ENCODE measurements at regions not wholly inside any gene's neighbourhood (a gene's known extent, or its start where the extent isn't known, plus 50 kb on each side); places are given as distances from the start of the nearest gene placed in this dataset.

GRCh38 chr13:111491021-111491420 lies 170.6 kb downstream of the TEX29 start:
- Histone ChIP-seq H2AFZ (ENCODE audit: low read length) (no peak overlapping the region), H3K4me2 (ENCODE audit: insufficient read depth, insufficient read length, low read length) (no peak overlapping the region), H3K4me1 (ENCODE audit: insufficient read depth, low read length) (no peaks in the 10 kb centered on the region; the same call in 1 of the 2 replicates), H3K79me1 (ENCODE audit: insufficient read depth, low read depth, low read length, poor library complexity, severe bottlenecking) (no peaks in the 10 kb centered on the region), H3K14ac (ENCODE audit: insufficient read depth, low read length) (no peak overlapping the region), H3K23ac (ENCODE audit: insufficient read length, low read depth, low read length) (no peak overlapping the region), H4K20me1 (ENCODE audit: control insufficient read depth, insufficient read depth, insufficient read length) (no peaks in the 10 kb centered on the region), H2BK20ac (ENCODE audit: low read depth, low read length, poor library complexity, severe bottlenecking) (no peak overlapping the region), H2BK120ac (ENCODE audit: low read depth, low read length, poor library complexity, severe bottlenecking) (no peak overlapping the region), H3K27ac (ENCODE audit: insufficient read length, low read depth, low read length) (no peak overlapping the region), H2AK5ac (ENCODE audit: insufficient read length, low read length) (no peak overlapping the region), H4K91ac (ENCODE audit: insufficient read length, low read depth, low read length) (no peak overlapping the region), H4K8ac (replicated peaks; ENCODE audit: insufficient read length, low read depth, low read length) (no peak overlapping the region), H3T11ph (ENCODE audit: low read length) (no peak overlapping the region), H3K4ac (ENCODE audit: low read depth, low read length) (no peak overlapping the region), H3K9me3 (ENCODE audit: control insufficient read depth, low read depth, low read length) (peaks cover 8% of the 10 kb centered on the region), H3K23me2 (ENCODE audit: insufficient read length, low read depth, low read length, poor library complexity, severe bottlenecking) (no peaks in the 10 kb centered on the region), H2BK12ac (ENCODE audit: insufficient read length, low read depth, low read length) (no peak overlapping the region), H3K18ac (ENCODE audit: insufficient read length, low read depth, low read length) (no peak overlapping the region), H3K9ac (ENCODE audit: extremely low read depth, insufficient read length, low read length) (no peak overlapping the region), H3K56ac (ENCODE audit: insufficient read length, low read depth, low read length) (no peak overlapping the region), H3K27me3 (ENCODE audit: insufficient read depth, low read length) (no peaks in the 10 kb centered on the region), H2BK5ac (ENCODE audit: insufficient read length, low read length) (no peak overlapping the region), H4K5ac (ENCODE audit: insufficient read length, low read depth, low read length) (no peak overlapping the region), H3K79me2 (ENCODE audit: insufficient read depth, low read length) (no peaks in the 10 kb centered on the region), H2BK15ac (ENCODE audit: low read depth, low read length) (no peak overlapping the region)
- Mint-ChIP-seq H3K36me3 (ENCODE audit: insufficient read depth in 1 of 3, low read depth in 3 of 3) (peaks cover 9 to 22% (median 11%) of the 10 kb centered on the region in 3 experiments), H3K27ac (no peak overlapping the region; a peak in 1 of 7 replicates), H3K27me3 (ENCODE audit: low read depth) (peaks cover 8% of the 10 kb centered on the region), H3K4me3 (no peak overlapping the region), H3K4me1 (peaks cover 8 to 9% of the 10 kb centered on the region in 2 experiments; a peak in 3 of 4 replicates), H3K9me3 (peaks cover 26 to 29% of the 10 kb centered on the region in 2 experiments)
- DNase-seq, result no peak
- no CpG with 5 or more reads among the region's 11 CpGs for WGBS (ENCODE audit: extremely low coverage, insufficient read length, low lambda C conversion rate)
- TF ChIP-seq CTCF (conservative IDR thresholded peaks at IDR 0.05), result no peak
